Stimulated activated naive CD8-positive, alpha-beta T cell treated with anti-CD3 and anti-CD28 coated beads, Interleukin-15, amount 100 ng/mL, for 72 hours (primary cell): ENCODE measurements at regions not wholly inside any gene's neighbourhood (a gene's known extent, or its start where the extent isn't known, plus 50 kb on each side); places are given as distances from the start of the nearest gene placed in this dataset.

Source experiments
- ATAC-seq: fragments of 150-1000 bp; cut with Tn5 transposase; 2 replicates; pipeline ENCODE4 v1.10.0; 2021; ENCODE audit warnings: mild to moderate bottlenecking, moderate library complexity
- DNase-seq, 2 donors: peaks; one replicate each; pipeline ENCODE4 v3.0.0; 2021 to 2022
- H3K27ac Mint-ChIP-seq, 2 donors: one replicate each; pipeline ENCODE4 v1.8.0; 2022; ENCODE audit warnings: mild to moderate bottlenecking in 2 of 2, mixed read lengths in 2 of 2, moderate library complexity in 2 of 2
- H3K27me3 Mint-ChIP-seq: one replicate; pipeline ENCODE4 v1.8.0; 2022; ENCODE audit warnings: mixed read lengths
- H3K4me1 Mint-ChIP-seq: one replicate; pipeline ENCODE4 v1.8.0; 2022; ENCODE audit warnings: mild to moderate bottlenecking, mixed read lengths
- H3K4me3 Mint-ChIP-seq, 2 donors: one replicate each; pipeline ENCODE4 v1.8.0; 2022; ENCODE audit warnings: mild to moderate bottlenecking in 2 of 2, mixed read lengths in 2 of 2, moderate library complexity in 1 of 2
- H3K9me3 Mint-ChIP-seq, 2 donors: one replicate each; pipeline ENCODE4 v1.8.0; 2022; ENCODE audit warnings: mixed read lengths in 2 of 2

- Mint-ChIP-seq H3K27ac (no peak overlapping the region), H3K9me3 (no peaks in the 10 kb centered on the region), H3K4me1 (no peaks in the 10 kb centered on the region), H3K4me3 (no peak overlapping the region), H3K27me3 (no peaks in the 10 kb centered on the region)
- DNase-seq (no peak), ATAC-seq (no peak)
Measured at GRCh38 chr20:60219984-60220562, 261.9 kb downstream of the CDH26 start.

GRCh38 chr20:60220706-60221105, 262.5 kb downstream of the CDH26 start:
- DNase-seq (no peak), ATAC-seq (no peak)
- no peak overlapping the region for H3K27ac Mint-ChIP-seq
- H3K27me3 Mint-ChIP-seq: no peaks in the 10 kb centered on the region
- H3K4me1 Mint-ChIP-seq: no peaks in the 10 kb centered on the region
- no peaks in the 10 kb centered on the region for H3K9me3 Mint-ChIP-seq
- H3K4me3 Mint-ChIP-seq: no peak overlapping the region

- no peaks in the 10 kb centered on the region for H3K4me1 Mint-ChIP-seq
- no peaks in the 10 kb centered on the region for H3K27me3 Mint-ChIP-seq
- H3K27ac Mint-ChIP-seq: no peak overlapping the region
- DNase-seq: no peak
- ATAC-seq: no peak
- H3K4me3 Mint-ChIP-seq: no peak overlapping the region
- H3K9me3 Mint-ChIP-seq: no peaks in the 10 kb centered on the region
Measured at GRCh38 chr20:60221593-60221992, 263.4 kb downstream of the CDH26 start.

- Mint-ChIP-seq H3K9me3 (no peaks in the 10 kb centered on the region), H3K4me1 (no peaks in the 10 kb centered on the region), H3K27ac (no peak overlapping the region), H3K27me3 (no peaks in the 10 kb centered on the region), H3K4me3 (no peak overlapping the region)
- ATAC-seq (no peak), DNase-seq (no peak)
Measured at GRCh38 chr20:60222497-60222896, 264.3 kb downstream of the CDH26 start.

- ATAC-seq (no peak), DNase-seq (no peak)
- Mint-ChIP-seq H3K4me1 (no peaks in the 10 kb centered on the region), H3K4me3 (no peak overlapping the region), H3K27me3 (no peaks in the 10 kb centered on the region), H3K9me3 (no peaks in the 10 kb centered on the region), H3K27ac (no peak overlapping the region)
Measured at GRCh38 chr20:60223174-60223573, 265.0 kb downstream of the CDH26 start.

- H3K4me3 Mint-ChIP-seq: no peak overlapping the region
- no peak for DNase-seq
- H3K4me1 Mint-ChIP-seq: no peaks in the 10 kb centered on the region
- no peak for ATAC-seq
- no peaks in the 10 kb centered on the region for H3K9me3 Mint-ChIP-seq
- H3K27me3 Mint-ChIP-seq: no peaks in the 10 kb centered on the region
- H3K27ac Mint-ChIP-seq: no peak overlapping the region
Measured at GRCh38 chr20:60224914-60225313, 266.7 kb downstream of the CDH26 start.

GRCh38 chr20:60228255-60228654, 270.0 kb downstream of the CDH26 start:
- H3K27ac Mint-ChIP-seq: no peak overlapping the region
- ATAC-seq (no peak), DNase-seq (no peak)
- no peak overlapping the region for H3K4me3 Mint-ChIP-seq
- no peaks in the 10 kb centered on the region for H3K4me1 Mint-ChIP-seq
- no peaks in the 10 kb centered on the region for H3K9me3 Mint-ChIP-seq
- H3K27me3 Mint-ChIP-seq: no peaks in the 10 kb centered on the region

- H3K27me3 Mint-ChIP-seq: no peaks in the 10 kb centered on the region
- no peak overlapping the region for H3K4me3 Mint-ChIP-seq
- no peak for DNase-seq
- no peaks in the 10 kb centered on the region for H3K9me3 Mint-ChIP-seq
- no peak overlapping the region for H3K27ac Mint-ChIP-seq
- ATAC-seq: no peak
- no peaks in the 10 kb centered on the region for H3K4me1 Mint-ChIP-seq
Measured at GRCh38 chr20:60232380-60232779, 274.2 kb downstream of the CDH26 start.

GRCh38 chr20:60233018-60233630, 274.9 kb downstream of the CDH26 start:
- no peaks in the 10 kb centered on the region for H3K4me1 Mint-ChIP-seq
- no peak overlapping the region for H3K27ac Mint-ChIP-seq
- ATAC-seq (no peak), DNase-seq (no peak)
- H3K4me3 Mint-ChIP-seq: no peak overlapping the region
- H3K9me3 Mint-ChIP-seq: no peaks in the 10 kb centered on the region
- no peaks in the 10 kb centered on the region for H3K27me3 Mint-ChIP-seq

GRCh38 chr20:60236613-60237012, 278.4 kb downstream of the CDH26 start:
- H3K27me3 Mint-ChIP-seq: peaks cover 17% of the 10 kb centered on the region
- no peaks in the 10 kb centered on the region for H3K9me3 Mint-ChIP-seq
- H3K4me3 Mint-ChIP-seq: no peak overlapping the region
- peaks cover 5% of the 10 kb centered on the region for H3K4me1 Mint-ChIP-seq
- DNase-seq (no peak), ATAC-seq (no peak)
- no peak overlapping the region for H3K27ac Mint-ChIP-seq

- peaks cover 17% of the 10 kb centered on the region for H3K27me3 Mint-ChIP-seq
- H3K4me3 Mint-ChIP-seq: no peak overlapping the region
- H3K4me1 Mint-ChIP-seq: peaks cover 5% of the 10 kb centered on the region
- no peaks in the 10 kb centered on the region for H3K9me3 Mint-ChIP-seq
- no peak overlapping the region for H3K27ac Mint-ChIP-seq
- no peak for DNase-seq
- ATAC-seq: no peak
Measured at GRCh38 chr20:60237981-60238380, 279.8 kb downstream of the CDH26 start.

GRCh38 chr20:60238992-60239660, 280.9 kb downstream of the CDH26 start:
- Mint-ChIP-seq H3K27me3 (peaks cover 17% of the 10 kb centered on the region), H3K27ac (no peak overlapping the region), H3K4me1 (peaks cover 5% of the 10 kb centered on the region), H3K4me3 (no peak overlapping the region), H3K9me3 (no peaks in the 10 kb centered on the region)
- DNase-seq: no peak
- ATAC-seq: no peak

GRCh38 chr20:60239956-60240355, 281.7 kb downstream of the CDH26 start:
- Mint-ChIP-seq H3K27ac (no peak overlapping the region), H3K27me3 (peaks cover 17% of the 10 kb centered on the region), H3K4me3 (no peak overlapping the region), H3K4me1 (peaks cover 5% of the 10 kb centered on the region), H3K9me3 (no peaks in the 10 kb centered on the region)
- ATAC-seq (no peak), DNase-seq (no peak)

GRCh38 chr20:60240415-60240814, 282.2 kb downstream of the CDH26 start:
- H3K4me3 Mint-ChIP-seq: no peak overlapping the region
- peaks cover 17% of the 10 kb centered on the region for H3K27me3 Mint-ChIP-seq
- H3K27ac Mint-ChIP-seq: no peak overlapping the region
- ATAC-seq: no peak
- DNase-seq: no peak
- peaks cover 5% of the 10 kb centered on the region for H3K4me1 Mint-ChIP-seq
- no peaks in the 10 kb centered on the region for H3K9me3 Mint-ChIP-seq

- H3K9me3 Mint-ChIP-seq: no peaks in the 10 kb centered on the region
- no peak overlapping the region for H3K27ac Mint-ChIP-seq
- H3K4me1 Mint-ChIP-seq: peaks cover 5% of the 10 kb centered on the region
- H3K4me3 Mint-ChIP-seq: no peak overlapping the region
- ATAC-seq: no peak
- H3K27me3 Mint-ChIP-seq: peaks cover 17% of the 10 kb centered on the region
- DNase-seq: no peak
Measured at GRCh38 chr20:60240986-60241385, 282.8 kb downstream of the CDH26 start.

GRCh38 chr20:60242836-60243505, 284.7 kb downstream of the CDH26 start:
- DNase-seq (no peak), ATAC-seq (no peak)
- Mint-ChIP-seq H3K27me3 (peaks cover 17% of the 10 kb centered on the region), H3K27ac (no peak overlapping the region), H3K4me3 (no peak overlapping the region), H3K4me1 (peaks cover 5% of the 10 kb centered on the region), H3K9me3 (no peaks in the 10 kb centered on the region)
